ENCODE measurements at regions not wholly inside any gene's neighbourhood (a gene's known extent, or its start where the extent isn't known, plus 50 kb on each side); places are given as distances from the start of the nearest gene placed in this dataset.

GRCh38 chr5:141765896-141766551, 84.0 kb upstream of the ARAP3 start:
- TF ChIP-seq CTCF (IDR thresholded peaks at IDR 0.05) (no peak), POLR2A (IDR thresholded peaks at IDR 0.05) (no peak), EP300 (IDR thresholded peaks at IDR 0.05) (no peak)
